SH-SY5Y (cell line): ENCODE measurements at regions not wholly inside any gene's neighbourhood (a gene's known extent, or its start where the extent isn't known, plus 50 kb on each side); places are given as distances from the start of the nearest gene placed in this dataset.

Experiments used
- GATA2 ChIP-seq: IDR thresholded peaks from 2 replicates; pipeline ENCODE4 v1.6.1; 2011; ENCODE audit warnings: mild to moderate bottlenecking, low read depth, low read length
- GATA3 ChIP-seq: IDR thresholded peaks from 2 replicates; pipeline ENCODE4 v1.6.1; 2011; ENCODE audit warnings: low read depth, mild to moderate bottlenecking, low read length, moderate library complexity

DNA sequence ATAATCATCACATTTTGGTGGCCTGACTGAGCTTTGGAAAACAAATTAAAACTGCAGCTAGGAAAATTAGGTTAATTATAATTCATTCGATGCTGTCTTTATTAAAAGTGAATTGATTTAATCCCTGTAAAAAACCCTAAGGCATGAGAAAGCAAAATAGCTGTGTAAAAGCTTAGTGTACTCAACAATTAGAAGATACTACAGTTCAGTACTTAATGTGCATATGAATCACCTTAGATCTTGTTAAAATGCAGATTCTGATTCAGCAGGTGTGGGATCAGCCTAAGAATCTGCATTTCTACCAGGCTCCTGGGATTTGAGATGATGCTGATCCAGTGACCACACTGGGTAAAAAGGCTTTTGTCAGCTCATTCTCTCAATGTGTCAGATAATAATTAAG is 559.9 kb upstream of the GOLIM4 start:
- TF ChIP-seq GATA3 = no peak
- TF ChIP-seq GATA2 = no peak

DNA sequence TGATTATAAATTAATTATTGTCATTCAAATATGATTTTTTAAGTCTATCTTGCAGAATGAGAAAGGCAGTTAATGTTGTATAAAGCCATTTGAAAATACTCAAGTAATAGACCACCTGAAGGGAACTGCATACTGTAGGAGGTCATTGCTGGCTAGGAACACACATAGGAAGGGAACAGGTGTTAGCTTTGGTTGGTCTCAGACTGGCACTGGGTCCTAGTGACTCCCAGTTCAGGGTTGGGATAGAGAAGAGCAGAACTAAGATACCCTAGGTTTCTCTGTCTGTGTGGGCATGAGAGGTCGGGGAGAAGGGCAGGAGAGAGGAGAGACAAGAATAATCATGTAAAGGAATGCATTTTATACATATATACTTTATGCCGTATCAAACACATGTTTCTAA is 559.0 kb upstream of the GOLIM4 start:
- TF ChIP-seq GATA3 = no peak
- no peak for TF ChIP-seq GATA2

GRCh38 chr3:168653255-168653654 is 557.5 kb upstream of the GOLIM4 start:
- TF ChIP-seq GATA3 = no peak
- no peak for TF ChIP-seq GATA2

GRCh38 chr3:168648321-168648720 is 552.6 kb upstream of the GOLIM4 start:
- no peak for TF ChIP-seq GATA3
- no peak for TF ChIP-seq GATA2

DNA sequence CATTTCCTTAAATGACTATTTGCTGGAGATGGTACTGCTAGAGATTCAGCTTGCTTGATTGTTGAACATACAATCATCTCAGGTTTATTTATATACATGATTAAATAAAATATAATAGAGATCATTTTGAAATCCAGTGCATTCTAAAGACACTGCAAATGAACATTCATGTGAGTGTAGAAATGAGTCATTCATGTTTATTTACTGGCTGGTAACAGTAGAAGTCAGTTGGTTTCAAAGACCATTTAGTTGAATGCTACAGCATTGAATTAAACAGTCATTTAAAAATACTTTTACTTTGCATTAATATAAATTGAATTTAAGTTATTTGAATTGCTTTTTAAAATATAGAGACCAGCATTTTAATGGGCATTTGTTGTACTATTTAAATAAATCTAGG is 551.9 kb upstream of the GOLIM4 start:
- TF ChIP-seq GATA2 = no peak
- TF ChIP-seq GATA3 = no peak

GRCh38 chr3:168645180-168645579 is 549.5 kb upstream of the GOLIM4 start:
- TF ChIP-seq GATA2 = no peak
- no peak for TF ChIP-seq GATA3

GRCh38 chr3:168628549-168628948 is 532.8 kb upstream of the GOLIM4 start:
- TF ChIP-seq GATA2 (no peak), GATA3 (no peak)

GRCh38 chr3:168625477-168625876 is 529.8 kb upstream of the GOLIM4 start:
- TF ChIP-seq GATA3 = no peak
- no peak for TF ChIP-seq GATA2

DNA sequence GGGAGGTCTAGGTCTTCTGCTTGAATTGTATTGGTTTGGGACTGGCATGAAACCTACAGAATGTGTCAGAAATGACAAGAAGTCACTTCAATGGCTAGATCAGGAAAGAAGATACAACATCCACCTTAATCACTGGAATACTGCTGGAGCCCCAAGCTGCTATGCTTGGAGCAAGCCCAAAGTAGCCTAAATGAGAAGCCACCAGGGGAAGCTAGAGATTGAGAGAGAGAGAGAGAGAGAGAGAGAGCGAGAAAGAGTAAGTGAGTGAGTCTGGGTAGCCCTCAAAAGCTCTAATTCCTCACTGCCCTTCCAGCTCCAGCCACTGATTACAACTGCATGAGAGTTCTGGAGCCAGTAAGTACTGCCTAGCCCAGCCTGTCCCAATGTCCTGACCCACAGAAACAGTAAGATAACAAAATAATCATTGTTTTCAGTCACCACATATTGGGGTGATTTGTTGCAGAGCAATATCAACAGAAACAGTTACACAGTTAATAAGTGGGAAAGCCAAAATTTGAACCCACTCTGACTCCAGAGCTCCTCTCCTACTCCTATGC is 529.2 kb upstream of the GOLIM4 start:
- TF ChIP-seq GATA2 (no peak), GATA3 (no peak)

GRCh38 chr3:168624195-168624594 is 528.5 kb upstream of the GOLIM4 start:
- TF ChIP-seq GATA2 (no peak), GATA3 (no peak)

DNA sequence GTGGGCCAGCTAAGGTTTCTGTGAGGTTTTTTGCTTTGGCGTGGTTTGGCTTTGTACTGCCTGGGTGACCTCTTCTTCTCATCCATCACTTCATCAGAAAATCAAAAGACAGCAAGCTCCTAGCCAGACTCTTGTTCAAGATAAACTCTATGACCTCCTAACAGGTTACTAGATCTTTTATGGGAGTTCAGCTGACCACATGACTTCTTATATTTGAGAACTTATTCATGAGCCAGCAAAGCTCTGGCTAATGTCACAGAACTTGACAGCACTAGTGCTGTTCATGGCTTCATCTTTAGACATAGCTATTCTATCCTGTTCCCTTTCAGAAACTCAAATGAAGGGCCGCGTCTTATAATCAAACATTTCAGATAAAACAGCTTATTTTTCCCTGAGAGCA is 527.1 kb upstream of the GOLIM4 start:
- TF ChIP-seq GATA2 (no peak), GATA3 (no peak)

- TF ChIP-seq GATA2 = no peak
- no peak for TF ChIP-seq GATA3
Observed at GRCh38 chr3:168620854-168621253, 525.1 kb upstream of the GOLIM4 start.

DNA sequence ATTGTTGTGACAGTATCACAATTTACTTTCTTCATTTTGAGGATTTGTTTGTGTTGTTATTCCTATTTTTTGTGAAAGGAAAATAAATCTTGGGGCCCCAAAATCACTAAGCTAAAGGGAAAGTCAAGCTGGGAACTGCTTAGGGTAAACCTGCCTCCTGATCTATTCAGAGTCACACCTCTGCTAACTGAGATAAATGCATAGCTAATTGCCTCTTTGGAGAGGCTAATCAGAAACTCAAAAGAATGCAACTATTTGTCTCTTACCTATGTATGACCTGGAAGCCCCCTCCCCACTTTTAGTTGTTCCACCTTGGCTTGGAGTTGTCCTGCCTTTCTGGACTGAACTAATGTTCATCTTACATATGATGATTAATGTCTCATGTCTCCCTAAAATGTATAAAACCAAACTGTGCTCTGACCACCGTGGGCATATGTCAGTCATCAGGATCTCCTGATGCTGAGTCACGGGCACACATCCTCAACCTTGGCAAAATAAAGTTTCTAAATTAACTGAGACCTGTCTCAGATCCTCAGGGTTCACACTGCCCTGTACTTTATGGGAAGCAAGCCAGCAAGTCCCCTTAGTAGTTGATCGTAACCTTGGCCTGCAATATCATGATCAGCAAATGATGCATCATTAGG is 523.2 kb upstream of the GOLIM4 start:
- TF ChIP-seq GATA2 (no peak), GATA3 (no peak)

- TF ChIP-seq GATA3 (no peak), GATA2 (no peak)
Observed at GRCh38 chr3:168617658-168618057, 521.9 kb upstream of the GOLIM4 start.

GRCh38 chr3:168616915-168617314 is 521.2 kb upstream of the GOLIM4 start:
- no peak for TF ChIP-seq GATA2
- TF ChIP-seq GATA3 = no peak

- TF ChIP-seq GATA3 = no peak
- no peak for TF ChIP-seq GATA2
Observed at GRCh38 chr3:168615493-168616020, 519.8 kb upstream of the GOLIM4 start.

DNA sequence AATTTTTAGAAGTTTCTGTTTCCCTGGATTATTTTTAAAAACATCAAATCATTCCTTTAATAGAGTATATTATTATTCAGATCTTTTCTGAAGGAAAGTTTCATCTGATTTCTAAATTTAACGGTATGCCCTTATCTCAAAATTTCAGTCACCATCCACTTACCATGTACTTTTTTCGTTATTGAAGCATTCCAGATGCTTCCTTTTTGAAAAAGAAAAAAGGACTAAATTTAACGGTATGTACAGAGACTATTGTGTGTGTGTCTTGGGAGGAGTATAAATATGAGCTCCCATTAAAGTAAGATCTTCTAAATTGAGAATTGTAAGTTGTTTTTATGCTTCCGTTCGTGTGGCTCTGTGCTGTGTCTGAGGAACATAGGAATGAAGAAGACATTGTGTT is 517.4 kb upstream of the GOLIM4 start:
- TF ChIP-seq GATA2 = no peak
- TF ChIP-seq GATA3 = no peak
